AG08396 (cell line): ENCODE measurements at regions not wholly inside any gene's neighbourhood (a gene's known extent, or its start where the extent isn't known, plus 50 kb on each side); places are given as distances from the start of the nearest gene placed in this dataset.
"Not testable (repeated sequence)": the region's sequence is repeated elsewhere in the genome, so short reads cannot be mapped to it uniquely, and the experiment has no call there.

ENCODE experiments used
- DNase-seq: peaks from one replicate; pipeline ENCODE4 v3.0.0; 2012; ENCODE audit warnings: low spot score, mixed read lengths

- DNase-seq: no peak
Measured at GRCh38 chr9:78972303-78972999, 599.3 kb upstream of the TLE4 start.

GRCh38 chr9:78973907-78974306 lies 597.9 kb upstream of the TLE4 start:
- DNase-seq: no peak

GRCh38 chr9:78982849-78983248 lies 588.9 kb upstream of the TLE4 start:
- no peak for DNase-seq

GRCh38 chr9:78985084-78985738 lies 586.6 kb upstream of the TLE4 start:
- no peak for DNase-seq

- no peak for DNase-seq
Measured at GRCh38 chr9:78986446-78986845, 585.3 kb upstream of the TLE4 start.

- no peak for DNase-seq
Measured at GRCh38 chr9:78989031-78989658, 582.6 kb upstream of the TLE4 start.

GRCh38 chr9:78994471-78994870 lies 577.3 kb upstream of the TLE4 start:
- DNase-seq: no peak

- not testable (repeated sequence) for DNase-seq
Measured at GRCh38 chr9:78994974-78995373, 576.8 kb upstream of the TLE4 start.

- DNase-seq: no peak
Measured at GRCh38 chr9:78997296-78997695, 574.5 kb upstream of the TLE4 start.

- DNase-seq: no peak
Measured at GRCh38 chr9:79000230-79001002, 571.3 kb upstream of the TLE4 start.

GRCh38 chr9:79001012-79001411 lies 570.8 kb upstream of the TLE4 start:
- DNase-seq: no peak

- no peak for DNase-seq
Measured at GRCh38 chr9:79003514-79003913, 568.3 kb upstream of the TLE4 start.

GRCh38 chr9:79004032-79004431 lies 567.7 kb upstream of the TLE4 start:
- DNase-seq: no peak

- no peak for DNase-seq
Measured at GRCh38 chr9:79006546-79006945, 565.2 kb upstream of the TLE4 start.

- no peak for DNase-seq
Measured at GRCh38 chr9:79007701-79008483, 563.9 kb upstream of the TLE4 start.

GRCh38 chr9:79008916-79009315 lies 562.8 kb upstream of the TLE4 start:
- DNase-seq: no peak

- no peak for DNase-seq
Measured at GRCh38 chr9:79011461-79011860, 560.3 kb upstream of the TLE4 start.

- DNase-seq: peak; percentile 36
Measured at GRCh38 chr9:79012561-79012960, 559.2 kb upstream of the TLE4 start.

- no peak for DNase-seq
Measured at GRCh38 chr9:79013715-79014610, 557.8 kb upstream of the TLE4 start.

GRCh38 chr9:79014929-79015699 lies 556.7 kb upstream of the TLE4 start:
- no peak for DNase-seq
